HG02571 (cell line): ENCODE measurements at regions not wholly inside any gene's neighbourhood (a gene's known extent, or its start where the extent isn't known, plus 50 kb on each side); places are given as distances from the start of the nearest gene placed in this dataset.
"Not testable (repeated sequence)": the region's sequence is repeated elsewhere in the genome, so short reads cannot be mapped to it uniquely, and the experiment has no call there.

Experiments
- ATAC-seq: cut with Tn5 transposase; IDR thresholded peaks from one replicate; pipeline ENCODE4 v1.9.1; 2021; ENCODE audit warnings: mild to moderate bottlenecking, moderate library complexity; ENCODE audit not compliant: unreplicated experiment

DNA sequence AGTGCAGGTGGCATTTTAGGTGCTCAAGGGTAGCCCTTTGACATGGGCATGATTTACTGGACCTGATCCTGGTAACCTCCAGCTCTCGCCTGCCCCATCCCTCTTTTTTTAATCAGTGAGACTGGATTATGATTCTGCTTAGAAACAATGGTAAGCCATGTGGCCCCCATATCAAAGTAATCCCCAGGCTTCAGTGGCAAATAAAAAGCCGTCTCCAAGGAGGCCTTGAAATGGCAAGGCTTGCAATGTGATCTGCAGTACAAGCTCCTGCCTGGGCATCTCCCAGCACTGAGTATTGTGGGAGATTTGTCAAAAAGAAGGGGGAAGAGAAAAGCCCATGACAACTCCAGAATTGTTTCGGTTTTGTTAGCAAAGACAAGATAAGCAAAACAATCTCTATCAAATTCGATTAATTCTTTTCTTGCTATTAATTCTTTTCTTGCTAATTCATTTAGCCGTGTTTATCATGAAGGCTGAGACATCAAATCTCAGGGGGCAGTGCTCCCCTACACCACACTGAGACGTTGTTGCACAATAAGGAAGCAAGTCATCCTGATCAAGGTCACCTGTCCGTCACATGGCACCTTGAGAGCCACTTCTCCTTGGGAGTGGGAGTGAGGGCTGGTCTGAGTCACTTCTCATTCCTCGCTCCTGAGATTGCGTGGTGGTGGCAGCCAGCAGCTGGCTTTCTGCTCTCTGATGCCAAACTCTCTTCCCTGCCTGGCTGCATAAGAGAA lies 312.7 kb upstream of the GATB start:
- ATAC-seq, result no peak

DNA sequence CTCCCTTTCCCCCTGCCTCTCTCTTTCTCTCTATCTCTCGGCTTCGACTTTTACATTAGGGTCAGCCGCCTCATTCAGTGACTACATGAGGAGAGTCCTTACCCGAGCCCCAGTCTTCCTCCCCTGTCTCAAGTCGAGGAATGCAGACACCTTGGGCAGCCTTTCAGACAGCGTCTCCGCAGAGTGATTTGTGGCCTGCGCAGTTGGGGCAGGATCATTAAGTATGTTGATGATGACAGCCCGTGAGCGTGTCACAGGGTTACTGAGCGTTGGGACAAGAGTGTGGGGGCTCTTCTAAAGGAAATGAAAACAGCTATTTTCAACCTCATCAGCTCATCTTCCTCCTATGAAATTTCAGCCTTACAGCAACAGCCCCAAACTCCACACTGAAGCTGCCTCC lies 312.1 kb upstream of the GATB start:
- ATAC-seq, result no peak

DNA sequence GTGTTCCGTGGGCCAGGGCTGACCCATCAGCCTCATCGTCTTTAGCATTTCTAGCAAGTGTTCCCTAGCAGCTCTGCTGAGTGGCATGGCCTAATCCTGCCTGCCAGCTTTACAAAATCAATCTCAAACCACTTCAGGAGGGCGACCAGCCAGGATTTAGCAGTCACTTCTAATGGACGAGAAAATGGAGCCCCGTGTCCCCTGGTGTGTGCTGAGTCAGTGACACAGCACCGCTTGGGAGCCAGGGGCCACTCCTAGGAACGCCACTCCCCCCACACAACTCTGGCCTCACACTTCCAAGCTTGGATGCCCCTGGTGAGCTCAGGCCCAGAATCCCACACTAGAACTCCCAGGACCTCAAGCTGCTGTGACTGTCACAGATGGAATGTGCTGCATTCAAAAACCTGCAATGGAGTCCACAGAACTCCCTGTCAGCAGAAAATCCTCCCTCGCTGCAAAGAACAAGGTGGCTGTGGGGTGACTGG lies 311.2 kb upstream of the GATB start:
- ATAC-seq, result no peak

DNA sequence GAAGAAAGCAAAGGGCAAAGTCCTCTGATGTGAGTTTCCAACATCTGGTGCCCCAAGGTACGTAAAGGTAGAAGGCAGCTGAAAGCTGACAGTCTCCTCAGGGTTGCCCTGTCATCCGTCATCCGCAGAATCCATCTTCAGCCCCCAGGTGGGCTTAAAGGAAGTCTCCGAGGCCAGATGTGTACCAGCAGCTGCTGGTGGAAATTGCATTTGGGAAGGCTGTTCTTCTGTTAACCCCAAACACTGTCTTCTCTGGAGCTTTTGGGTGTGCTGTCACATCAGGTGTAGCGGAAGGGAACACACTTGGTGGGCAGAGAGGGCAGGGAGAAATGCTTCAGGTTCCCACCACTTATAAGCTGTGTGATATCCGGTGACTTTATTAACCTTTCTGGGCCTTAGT lies 310.0 kb upstream of the GATB start:
- ATAC-seq, result no peak

DNA sequence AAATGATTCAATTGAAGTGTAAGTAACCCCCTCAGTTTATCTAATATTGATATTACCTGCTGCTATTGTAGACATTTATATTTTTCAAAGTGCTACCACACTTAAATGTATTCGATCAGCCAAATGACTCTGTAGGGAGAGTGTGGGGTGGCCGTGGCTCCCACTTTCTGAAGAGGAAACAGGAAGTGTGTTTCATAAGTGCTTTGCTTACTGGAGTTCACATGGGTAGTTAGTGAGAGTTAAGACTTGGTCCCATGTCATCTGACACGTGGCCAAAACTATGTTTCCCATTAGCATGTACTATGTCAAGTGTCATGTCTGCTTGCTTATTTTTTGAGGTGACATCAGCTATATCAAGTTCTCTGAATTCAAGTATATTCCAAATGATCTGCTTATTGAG lies 308.1 kb upstream of the GATB start:
- ATAC-seq, result no peak

DNA sequence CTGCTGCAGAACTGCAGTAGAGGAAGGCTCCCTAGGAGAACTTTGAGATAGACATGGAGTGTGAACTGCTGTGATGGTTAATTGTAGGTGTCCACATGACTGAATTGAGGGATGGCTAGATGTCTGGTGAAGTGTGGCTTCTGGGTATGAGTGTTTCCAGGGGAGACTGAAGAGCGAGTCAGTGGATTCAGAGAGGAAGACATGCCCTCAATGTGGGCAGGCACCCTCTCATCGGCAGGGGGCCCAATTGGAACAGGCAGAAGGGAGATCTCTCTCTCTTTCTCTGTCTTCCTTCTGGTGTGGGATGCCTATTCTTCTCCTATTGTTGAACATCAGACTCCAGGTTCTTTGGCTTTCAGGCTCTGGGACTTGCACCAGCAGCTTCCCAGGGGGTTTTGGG lies 304.7 kb upstream of the GATB start:
- ATAC-seq, result no peak

DNA sequence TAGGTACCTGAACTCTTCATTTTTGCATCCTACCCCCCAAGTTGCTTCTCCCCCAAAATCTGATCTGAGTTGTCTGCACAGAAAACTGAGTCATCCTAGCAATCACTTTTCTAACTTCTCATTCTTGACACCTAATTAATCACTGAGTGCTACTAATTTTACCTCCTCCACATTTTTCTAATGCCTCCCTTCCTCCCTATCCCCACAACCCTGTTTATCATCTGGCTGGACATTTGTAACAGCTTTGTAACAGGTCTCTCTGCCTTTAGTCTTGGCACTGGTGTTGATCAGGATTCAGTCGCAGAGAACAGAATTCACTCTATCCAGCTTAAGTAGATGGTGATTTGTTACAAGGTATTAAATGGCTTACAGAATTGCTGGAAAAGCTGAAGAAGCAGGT lies 303.9 kb upstream of the GATB start:
- no peak for ATAC-seq

DNA sequence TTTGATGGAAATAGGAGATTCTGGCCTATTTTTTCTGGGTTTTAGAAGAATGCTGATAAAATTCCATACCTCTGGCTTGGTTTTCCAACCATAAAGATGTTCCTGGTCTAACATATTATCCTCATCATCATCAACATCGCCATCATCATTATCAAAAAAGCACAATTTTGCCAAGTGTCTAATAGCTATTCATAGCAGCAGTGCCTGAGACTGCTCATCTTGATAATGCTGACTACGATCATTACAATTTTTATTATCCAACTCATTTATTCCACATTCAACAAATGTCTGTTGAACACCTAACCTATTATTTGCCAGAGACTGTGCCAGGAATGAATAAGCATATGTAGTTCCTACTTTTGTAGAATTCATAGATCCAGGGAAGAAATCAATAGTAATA lies 303.5 kb upstream of the GATB start:
- no peak for ATAC-seq

DNA sequence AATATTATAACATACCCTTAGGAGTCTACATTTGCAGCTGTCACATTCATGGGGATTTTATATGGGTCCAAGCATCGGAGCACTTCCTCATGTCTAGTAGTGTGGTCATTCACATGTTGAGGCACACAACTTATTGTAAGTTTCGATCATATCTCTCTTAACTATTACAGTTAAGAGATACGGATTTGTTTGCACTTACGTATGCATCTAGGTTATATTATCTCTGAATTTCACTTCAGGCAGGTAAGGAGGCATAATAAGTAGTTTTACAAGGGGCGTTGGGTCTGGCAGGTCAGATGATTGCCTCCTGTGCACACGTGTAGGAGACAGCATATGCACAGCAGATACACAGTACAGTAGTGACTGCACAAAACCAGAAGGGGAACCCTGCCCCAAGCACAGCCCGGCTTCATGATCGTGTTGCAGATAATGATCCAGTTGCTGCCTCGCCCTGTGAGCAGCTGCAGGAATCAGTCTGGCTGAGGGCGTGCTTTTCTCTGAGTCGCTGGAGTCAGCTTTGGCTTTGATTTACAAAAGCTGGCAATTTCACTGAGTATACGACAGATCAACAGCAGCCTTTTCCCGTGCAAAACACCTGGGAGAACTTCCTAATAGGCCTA lies 302.9 kb upstream of the GATB start:
- ATAC-seq, result no peak

DNA sequence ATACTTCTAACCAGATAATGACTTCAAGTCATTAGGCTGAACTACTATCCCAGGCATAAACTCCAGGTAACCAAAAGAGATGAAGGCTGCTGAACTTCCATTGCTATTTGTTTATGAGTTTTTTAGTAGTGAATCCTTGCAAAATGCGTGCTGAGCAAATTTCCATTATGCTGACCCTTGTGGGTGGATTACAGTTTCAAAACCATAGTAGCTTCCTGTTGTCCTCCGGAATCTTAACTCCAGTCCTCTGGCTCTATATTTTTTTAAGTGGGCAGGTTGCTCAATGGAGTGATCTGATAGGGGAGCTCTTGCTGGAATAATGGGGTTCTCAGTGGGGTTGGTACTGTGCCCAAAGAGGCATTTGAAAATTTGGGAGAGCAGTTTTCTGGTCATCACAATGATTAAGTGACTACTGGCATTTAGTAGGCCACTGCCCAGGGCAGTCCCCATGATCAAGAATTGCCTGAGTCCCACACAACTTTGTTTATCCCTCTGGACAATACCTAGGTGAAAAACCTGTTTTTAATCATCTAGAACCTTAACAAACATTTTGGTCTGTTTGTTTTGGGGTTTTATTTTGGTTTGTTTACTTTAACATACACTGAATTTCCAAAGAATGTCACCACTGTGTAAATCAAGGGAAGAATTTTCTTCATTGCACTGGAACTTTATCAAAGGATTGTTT lies 302.3 kb upstream of the GATB start:
- ATAC-seq, result no peak

DNA sequence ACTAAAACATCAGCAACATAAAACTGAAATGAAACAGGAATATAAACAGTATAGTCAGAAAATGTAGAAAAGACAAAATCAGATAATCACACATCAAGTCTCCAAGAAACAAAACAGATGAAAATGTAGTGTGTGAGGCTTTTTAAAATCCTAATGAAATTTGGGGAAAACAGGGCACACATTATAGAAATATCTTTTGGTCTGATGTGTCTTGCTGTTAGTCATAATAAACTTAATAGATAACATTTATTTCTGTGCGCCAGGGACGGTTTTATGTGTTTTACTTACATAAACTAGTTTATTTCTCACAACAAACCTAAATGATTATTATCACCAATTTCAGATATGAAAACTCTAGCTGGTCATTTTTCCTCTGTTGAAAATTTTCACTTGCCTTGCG lies 293.9 kb upstream of the GATB start:
- ATAC-seq, result no peak

DNA sequence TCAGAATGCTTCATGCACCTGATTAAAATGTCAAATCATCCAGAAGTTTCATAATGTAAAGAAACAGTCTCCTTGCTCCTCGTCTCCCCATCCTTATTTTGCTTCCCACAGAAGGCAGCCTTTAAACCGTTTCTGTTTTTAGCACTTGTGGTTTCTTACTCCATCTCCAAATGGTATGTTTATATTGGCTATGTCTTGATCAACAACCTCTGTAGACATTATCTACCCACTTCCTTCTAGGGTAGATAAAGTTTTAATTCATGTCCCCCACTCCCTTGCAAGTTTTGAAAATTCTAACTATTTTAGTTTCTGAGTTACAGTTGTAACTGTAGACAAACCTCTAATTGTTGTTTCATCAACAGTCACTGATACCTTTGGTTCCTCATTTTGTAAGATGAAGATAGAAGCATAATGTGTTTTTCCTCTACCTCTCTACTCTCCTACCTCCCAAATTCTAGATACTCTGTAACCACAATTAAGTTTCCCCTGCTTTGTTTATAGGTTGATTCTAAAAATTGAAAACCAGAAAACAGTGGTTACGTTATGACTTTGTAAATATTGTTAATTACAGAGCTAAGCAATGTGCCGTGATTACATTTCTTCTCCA lies 291.7 kb upstream of the GATB start:
- no peak for ATAC-seq

DNA sequence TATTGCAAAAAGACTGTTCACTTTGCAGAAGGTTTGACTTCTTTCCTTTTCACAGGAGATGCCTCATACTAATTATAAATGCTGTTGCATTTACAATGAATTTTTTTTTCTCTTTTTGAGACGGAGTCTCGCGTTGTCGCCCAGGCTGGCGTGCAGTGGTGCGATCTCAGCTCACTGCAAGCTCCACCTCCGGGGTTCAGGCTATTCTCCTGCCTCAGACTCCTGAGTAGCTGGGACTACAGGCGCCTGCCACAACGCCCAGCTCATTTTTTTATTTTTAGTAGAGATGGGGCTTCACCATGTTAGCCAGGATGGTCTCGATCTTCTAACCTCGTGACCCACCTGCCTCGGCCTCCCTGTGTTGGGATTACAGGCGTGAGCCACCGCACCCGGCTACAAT lies 290.5 kb upstream of the GATB start:
- not testable (repeated sequence) for ATAC-seq

DNA sequence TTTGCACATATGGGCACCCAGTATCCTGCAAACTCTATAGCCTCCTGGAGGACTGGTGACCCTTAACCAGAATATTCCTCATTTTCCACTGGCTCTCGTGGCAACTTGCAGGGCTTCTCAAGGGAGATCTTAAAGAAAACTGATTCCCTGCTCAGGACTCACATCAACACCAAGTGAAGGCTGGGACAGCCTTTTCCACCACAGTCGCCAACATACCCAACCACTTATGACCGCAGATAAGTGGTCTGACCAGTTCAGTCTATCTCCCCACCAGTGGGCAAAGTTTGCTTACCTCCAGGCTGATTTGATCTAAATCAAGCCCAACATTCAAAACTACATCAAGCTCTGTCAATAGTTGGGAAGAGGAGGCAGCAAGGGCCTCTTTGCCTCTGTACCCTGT lies 289.3 kb upstream of the GATB start:
- ATAC-seq, result no peak

DNA sequence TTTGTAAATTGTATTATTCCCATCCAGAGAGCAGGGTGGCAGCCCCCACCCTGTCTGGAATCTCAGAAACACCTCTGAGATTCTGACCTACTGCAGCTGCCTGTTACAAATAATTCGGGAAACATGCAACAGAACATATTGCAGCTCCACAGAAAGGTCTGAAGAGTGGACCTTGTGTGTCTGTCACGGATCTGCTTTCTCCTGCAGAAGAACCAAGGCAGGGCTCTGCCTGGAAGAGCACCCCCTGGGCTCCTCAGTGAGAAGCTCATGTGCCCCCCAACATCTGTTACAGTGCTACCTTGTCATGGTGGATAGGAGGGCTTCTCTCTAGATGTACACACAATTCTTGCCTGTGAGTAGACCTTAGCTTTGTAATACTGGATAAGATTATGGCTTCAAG lies 286.6 kb upstream of the GATB start:
- ATAC-seq, result no peak

DNA sequence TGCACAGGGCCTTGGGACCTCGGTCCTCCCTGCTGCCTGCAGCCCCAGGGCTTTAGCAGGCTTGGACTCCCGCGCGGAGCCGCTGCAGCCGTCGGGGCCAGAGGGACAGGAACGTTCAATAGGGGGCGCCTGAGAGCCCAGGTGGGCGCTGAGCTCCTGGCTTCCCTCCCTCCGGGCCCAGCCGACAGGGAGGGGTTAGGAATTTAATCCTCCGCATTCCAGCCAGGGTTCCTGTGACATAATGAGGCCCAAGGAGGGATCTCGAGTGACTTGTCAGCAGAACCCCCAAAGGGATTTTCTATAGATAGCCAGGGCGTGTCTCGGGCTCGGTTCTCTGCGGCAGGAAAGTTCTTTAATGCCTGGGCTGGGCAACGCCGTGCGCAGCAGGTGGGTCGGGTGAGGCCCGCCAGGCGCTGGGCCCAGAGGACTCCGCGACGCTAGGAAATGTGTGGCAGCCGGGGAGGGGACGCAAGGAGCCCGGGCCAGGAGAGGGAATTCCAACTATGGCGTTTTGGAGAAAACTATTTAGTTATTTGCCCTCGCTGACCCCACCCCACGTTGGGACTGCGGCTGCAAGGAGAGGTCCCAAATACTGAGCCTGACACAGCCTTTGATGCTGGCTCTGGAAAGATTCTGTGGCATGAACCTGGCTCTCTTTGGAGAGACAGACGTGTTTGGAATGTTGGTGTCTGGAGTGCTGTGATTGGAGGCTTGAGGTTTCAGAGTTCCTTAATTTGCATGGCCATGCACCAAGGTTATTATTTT lies 285.2 kb upstream of the GATB start:
- no peak for ATAC-seq

DNA sequence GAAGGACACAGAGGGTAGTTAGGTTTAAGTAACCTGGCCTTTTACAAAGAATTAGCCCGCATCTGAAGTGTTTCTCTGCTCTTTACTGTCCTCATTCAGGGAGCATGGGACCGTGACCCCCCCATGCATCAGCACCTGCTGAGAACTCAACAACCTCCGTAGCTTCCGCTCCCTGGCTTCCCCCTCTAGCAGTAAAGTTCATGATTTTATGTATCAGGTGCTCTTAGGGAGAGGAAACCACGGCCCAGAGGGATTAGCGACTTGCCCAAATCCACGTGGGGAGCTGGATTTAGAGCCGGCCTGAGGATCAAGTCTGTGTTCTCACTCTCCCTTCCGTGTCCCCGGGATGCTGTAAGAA lies 284.6 kb upstream of the GATB start:
- no peak for ATAC-seq

DNA sequence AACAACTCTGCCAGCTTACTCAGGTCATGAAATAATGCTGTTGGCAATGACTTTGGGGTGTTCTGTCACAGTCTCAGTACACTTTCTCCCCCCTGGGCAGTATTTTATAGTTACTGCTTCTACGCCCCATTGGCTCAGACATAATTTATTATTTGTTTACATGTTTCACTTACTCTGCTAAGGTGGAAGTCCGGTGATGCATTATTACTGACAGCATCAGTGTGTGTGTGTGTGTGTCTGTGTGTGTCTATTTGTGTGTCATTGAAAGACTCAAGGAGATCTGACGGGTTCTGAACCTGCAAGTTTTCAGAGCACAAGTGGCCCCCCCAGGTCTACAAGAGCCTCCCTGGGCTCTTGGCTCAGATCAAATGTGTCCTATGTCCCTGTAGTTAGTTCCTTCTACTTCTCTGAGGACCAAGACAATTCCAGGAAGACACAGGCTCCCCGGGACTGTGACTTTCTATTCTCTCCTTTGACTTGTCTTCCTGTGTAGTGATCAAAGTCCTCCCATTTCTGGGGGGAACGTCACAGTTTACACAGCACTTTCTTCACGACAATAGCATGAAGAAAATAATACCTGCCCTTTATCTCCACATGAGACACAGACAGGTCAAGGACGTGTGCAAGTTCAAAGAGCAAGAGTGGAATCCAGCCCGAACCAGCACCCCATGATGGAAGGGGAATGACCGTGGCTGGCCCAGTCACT lies 283.7 kb upstream of the GATB start:
- no peak for ATAC-seq

DNA sequence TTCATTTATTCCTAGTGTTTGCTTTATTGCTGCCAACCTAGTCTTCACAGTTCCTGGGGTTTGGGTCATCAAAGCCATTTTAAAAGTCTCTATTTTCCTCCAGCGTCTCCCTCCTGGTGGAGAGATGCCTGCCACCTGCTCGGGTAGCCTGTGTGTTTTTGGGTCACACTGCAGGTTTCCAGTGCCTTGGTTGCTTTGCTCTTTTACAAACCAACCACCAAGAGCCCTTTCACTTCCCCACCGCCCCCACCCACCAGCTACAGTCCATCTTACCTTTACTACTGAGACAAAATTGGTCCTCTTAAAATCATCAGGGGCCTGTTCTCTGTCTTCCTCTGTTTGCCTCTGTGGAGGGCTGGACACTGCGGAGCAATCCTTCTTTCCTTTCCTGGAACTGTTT lies 280.5 kb upstream of the GATB start:
- ATAC-seq, result no peak

DNA sequence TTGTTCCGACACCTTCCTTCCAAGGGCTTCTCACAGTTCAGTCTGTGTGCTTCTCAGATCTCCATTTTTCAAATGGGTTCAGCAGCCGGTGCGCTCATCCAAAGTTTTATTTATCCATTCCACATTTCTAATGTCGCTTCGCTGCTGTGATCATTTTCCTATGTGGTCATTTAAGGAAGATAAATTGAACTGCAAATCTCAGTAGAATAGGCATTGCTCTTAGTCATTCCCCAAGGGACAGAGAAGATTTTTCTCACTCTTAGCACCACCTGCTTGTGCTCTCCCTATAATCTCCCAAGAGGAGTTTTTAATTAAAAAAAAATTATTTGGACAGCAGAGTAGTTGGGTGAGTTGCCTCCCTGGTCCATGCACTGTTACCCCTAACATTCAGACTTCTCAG lies 278.9 kb upstream of the GATB start:
- no peak for ATAC-seq
